Ovary (tissue), 7 donors: ENCODE measurements at regions not wholly inside any gene's neighbourhood (a gene's known extent, or its start where the extent isn't known, plus 50 kb on each side); places are given as distances from the start of the nearest gene placed in this dataset.

Source experiments
- DNase-seq, 5 donors: peaks; one replicate each; pipeline ENCODE4 v3.0.0-alpha.2; 2019 to 2020
- H3K27ac ChIP-seq, 2 donors: fragments of 200-600 bp; one replicate each; pipeline versions ENCODE4 v1.5.1 to v1.8.0; 2019 to 2022
- H3K27me3 ChIP-seq: fragments of 200-600 bp; one replicate; pipeline ENCODE4 v1.8.0; 2022
- H3K36me3 ChIP-seq: fragments of 200-600 bp; sonication (generic); one replicate; pipeline ENCODE4 v1.5.1; 2019
- H3K4me1 ChIP-seq: one replicate; pipeline ENCODE4 v1.8.1; 2013; ENCODE audit warnings: mild to moderate bottlenecking, moderate library complexity; ENCODE audit not compliant: insufficient read depth
- H3K4me3 ChIP-seq: fragments of 200-600 bp; sonication (generic); one replicate; pipeline ENCODE4 v1.5.1; 2017
- H3K9me3 ChIP-seq, 2 donors: fragments of 200-600 bp in 1 of 2; sonication (generic) in 1 of 2; one replicate each; pipeline versions ENCODE4 v1.5.1 to v1.8.1; 2013 to 2019; ENCODE audit warnings: mild to moderate bottlenecking in 1 of 2, moderate library complexity in 1 of 2
- CTCF ChIP-seq, 3 donors: fragments of 450-650 bp in 2 of 3; fragments of 200-600 bp in 1 of 3; IDR thresholded peaks; one replicate each; pipeline versions ENCODE4 v1.5.1 to v1.8.0; 2016 to 2022; ENCODE audit warnings: antibody characterized with exemption in 3 of 3, mild to moderate bottlenecking in 1 of 3
- EP300 ChIP-seq: sonication (generic); formaldehyde crosslinking; IDR thresholded peaks from one replicate; pipeline ENCODE4 v1.6.1; 2017; ENCODE audit warnings: antibody characterized with exemption
- POLR2A ChIP-seq: fragments of 450-650 bp; IDR thresholded peaks from one replicate; pipeline ENCODE4 v1.6.1; 2017; ENCODE audit warnings: antibody characterized with exemption, mild to moderate bottlenecking, moderate library complexity
- WGBS, 3 donors: extraction: QIAGEN DNeasy Blood & Tissue Kit in 1 of 3; methylation state at CpG; one replicate each; pipeline versions ENCODE4 v1.1.5 to v1.1.7; 2013 to 2017; 5-methylcytosine and 5-hydroxymethylcytosine counted together
- intact Hi-C, 4 donors: fragments of 100-400 bp; cut with DNase I; formaldehyde crosslinking; loops; one replicate each; pipeline versions ENCODE4 v1.11.0 to v1.15.1; 2022 to 2023
- donor health status: DM: no; HTN: no; CAD: no; lungs with moderate emphysema.
- donor health status: DM: no; HTN: no; CAD: no.
- donor health status: Bipolar disorder and iron deficiency.
- donor health status: DM: no; HTN: no; CAD: no.
- donor health status: DM: yes; HTN: yes; CAD: no.

GRCh38 chr4:138005486-138005885, 236.7 kb downstream of the SLC7A11 start:
- Histone ChIP-seq H3K27me3 (no peaks in the 10 kb centered on the region), H3K4me3 (no peak overlapping the region), H3K36me3 (no peaks in the 10 kb centered on the region), H3K4me1 (no peaks in the 10 kb centered on the region), H3K27ac (no peak overlapping the region), H3K9me3 (no peaks in the 10 kb centered on the region)
- 56 to 70% (median 68%) methylated on average over 1 of the region's 1 CpG for WGBS, 3 donors
- TF ChIP-seq POLR2A: no peak
- TF ChIP-seq CTCF (IDR thresholded peaks at IDR 0.05): no peak
- DNase-seq: no peak
- intact Hi-C loops: no loop called here

DNA sequence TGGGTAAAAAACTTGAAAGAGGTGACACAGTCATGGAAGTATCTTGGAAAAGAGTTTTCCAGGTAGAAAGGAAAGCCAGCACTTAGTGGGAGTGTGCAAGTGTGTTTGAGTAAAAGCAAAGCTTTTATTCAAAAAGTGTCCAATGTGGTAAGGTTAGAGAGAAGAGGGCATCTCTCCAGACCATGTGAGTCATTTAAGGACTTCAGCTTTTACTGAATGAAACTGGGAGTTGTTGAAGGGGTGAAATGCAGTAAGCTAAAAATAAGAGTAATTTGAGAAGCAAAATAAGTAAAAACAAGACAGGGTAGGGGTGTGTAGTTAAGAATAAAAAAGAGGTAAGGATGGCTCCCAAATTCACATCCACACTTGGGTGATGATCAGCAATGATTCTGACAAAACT, 238.9 kb downstream of the SLC7A11 start:
- TF ChIP-seq EP300 (no peak), POLR2A (no peak), CTCF (IDR thresholded peaks at IDR 0.05) (no peak)
- H3K27me3 ChIP-seq: no peaks in the 10 kb centered on the region
- H3K27ac ChIP-seq: no peak overlapping the region
- H3K9me3 ChIP-seq: no peaks in the 10 kb centered on the region
- no peak overlapping the region for H3K4me3 ChIP-seq
- H3K4me1 ChIP-seq: no peaks in the 10 kb centered on the region
- intact Hi-C loops: no loop called here
- H3K36me3 ChIP-seq: no peaks in the 10 kb centered on the region
- no peak for DNase-seq

DNA sequence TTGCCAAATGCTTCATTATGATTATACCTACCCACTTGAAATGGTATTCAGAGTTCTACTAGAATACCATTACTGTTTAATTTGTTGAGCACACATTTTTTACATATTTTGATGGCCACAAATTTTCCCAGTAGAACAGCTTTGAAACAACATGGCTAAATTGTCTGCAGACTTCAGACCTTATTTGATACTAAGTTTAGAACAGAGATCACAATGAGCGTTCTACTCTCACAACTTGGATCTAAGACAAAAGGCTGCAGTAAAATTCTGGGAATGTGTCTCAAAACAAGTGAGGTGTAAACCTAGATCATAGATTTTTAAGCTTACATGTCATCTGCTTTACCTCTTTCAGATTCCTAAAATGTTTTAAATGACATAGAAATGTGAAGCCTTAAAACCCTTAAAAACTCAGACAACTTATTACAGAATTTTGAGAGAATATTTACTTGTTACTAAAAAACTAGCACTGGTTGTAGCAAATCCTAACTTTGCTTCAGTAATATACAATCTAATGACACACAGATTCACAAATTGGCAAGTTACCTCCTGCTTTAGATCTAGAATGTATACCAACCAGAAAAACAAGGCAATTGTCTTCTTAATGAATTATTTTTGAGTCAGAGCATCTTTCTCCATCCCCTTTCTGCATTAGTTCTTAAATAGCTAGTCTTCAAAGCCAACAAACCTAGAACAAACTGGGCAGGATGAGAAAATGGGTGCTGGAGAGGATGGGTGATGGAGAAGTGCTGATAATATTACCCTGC, 243.3 kb downstream of the SLC7A11 start:
- Histone ChIP-seq H3K4me3 (no peak overlapping the region), H3K27me3 (no peaks in the 10 kb centered on the region), H3K36me3 (no peaks in the 10 kb centered on the region), H3K4me1 (no peaks in the 10 kb centered on the region), H3K27ac (no peak overlapping the region), H3K9me3 (no peaks in the 10 kb centered on the region)
- no peak for DNase-seq
- WGBS, 3 donors: 0 to 10% (median 2%) methylated on average over 1 of the region's 1 CpG
- intact Hi-C loops: no loop called here
- TF ChIP-seq CTCF (IDR thresholded peaks at IDR 0.05): no peak
- no peak for TF ChIP-seq EP300
- TF ChIP-seq POLR2A: no peak

DNA sequence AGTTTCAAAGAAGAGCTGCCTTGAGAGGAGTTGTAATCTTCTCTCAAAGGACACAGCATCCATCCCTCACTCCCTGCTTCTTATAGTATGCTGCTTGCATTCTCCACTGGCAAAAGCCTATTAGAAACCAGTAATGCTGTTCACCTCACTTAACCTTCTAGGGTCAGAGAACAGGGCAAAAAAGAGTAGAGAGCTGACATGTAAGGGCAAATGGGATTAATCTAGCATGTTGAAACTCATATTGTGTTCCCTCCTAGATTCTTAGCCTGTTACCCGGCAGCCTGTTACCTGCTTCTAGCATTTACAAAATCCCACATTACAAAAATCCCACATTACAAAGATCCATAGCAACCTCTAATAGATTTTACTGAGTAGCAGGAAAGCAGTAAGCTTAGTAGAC, 244.7 kb downstream of the SLC7A11 start:
- 0 to 56% (median 0%) methylated on average over 1 of the region's 1 CpG for WGBS, 3 donors
- Histone ChIP-seq H3K36me3 (no peaks in the 10 kb centered on the region), H3K27me3 (no peaks in the 10 kb centered on the region), H3K4me1 (no peaks in the 10 kb centered on the region), H3K27ac (no peak overlapping the region), H3K4me3 (no peak overlapping the region), H3K9me3 (no peaks in the 10 kb centered on the region)
- TF ChIP-seq EP300 (no peak), POLR2A (no peak), CTCF (IDR thresholded peaks at IDR 0.05) (no peak)
- intact Hi-C loops: no loop called here
- no peak for DNase-seq
